ENCODE measurements at regions not wholly inside any gene's neighbourhood (a gene's known extent, or its start where the extent isn't known, plus 50 kb on each side); places are given as distances from the start of the nearest gene placed in this dataset.

GRCh38 chr13:48891586-48891985 is 84.1 kb upstream of the FNDC3A start:
- DNase-seq (ENCODE audit: extremely low read depth, low read depth): no peak
- TF ChIP-seq, protein P1, sequence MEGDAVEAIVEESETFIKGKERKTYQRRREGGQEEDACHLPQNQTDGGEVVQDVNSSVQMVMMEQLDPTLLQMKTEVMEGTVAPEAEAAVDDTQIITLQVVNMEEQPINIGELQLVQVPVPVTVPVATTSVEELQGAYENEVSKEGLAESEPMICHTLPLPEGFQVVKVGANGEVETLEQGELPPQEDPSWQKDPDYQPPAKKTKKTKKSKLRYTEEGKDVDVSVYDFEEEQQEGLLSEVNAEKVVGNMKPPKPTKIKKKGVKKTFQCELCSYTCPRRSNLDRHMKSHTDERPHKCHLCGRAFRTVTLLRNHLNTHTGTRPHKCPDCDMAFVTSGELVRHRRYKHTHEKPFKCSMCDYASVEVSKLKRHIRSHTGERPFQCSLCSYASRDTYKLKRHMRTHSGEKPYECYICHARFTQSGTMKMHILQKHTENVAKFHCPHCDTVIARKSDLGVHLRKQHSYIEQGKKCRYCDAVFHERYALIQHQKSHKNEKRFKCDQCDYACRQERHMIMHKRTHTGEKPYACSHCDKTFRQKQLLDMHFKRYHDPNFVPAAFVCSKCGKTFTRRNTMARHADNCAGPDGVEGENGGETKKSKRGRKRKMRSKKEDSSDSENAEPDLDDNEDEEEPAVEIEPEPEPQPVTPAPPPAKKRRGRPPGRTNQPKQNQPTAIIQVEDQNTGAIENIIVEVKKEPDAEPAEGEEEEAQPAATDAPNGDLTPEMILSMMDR (IDR thresholded peaks at IDR 0.05; ENCODE audit: low read depth, low read length, missing control alignments): no peak
- H3K4me3 ChIP-seq (replicated peaks; ENCODE audit: low read depth, low read length): no peak overlapping the region

GRCh38 chr13:48892053-48892687 is 83.5 kb upstream of the FNDC3A start:
- no peak for DNase-seq (ENCODE audit: extremely low read depth, low read depth)
- H3K4me3 ChIP-seq (replicated peaks; ENCODE audit: low read depth, low read length): no peak overlapping the region
- TF ChIP-seq, protein P1 (IDR thresholded peaks at IDR 0.05; ENCODE audit: low read depth, low read length, missing control alignments): no peak

DNA sequence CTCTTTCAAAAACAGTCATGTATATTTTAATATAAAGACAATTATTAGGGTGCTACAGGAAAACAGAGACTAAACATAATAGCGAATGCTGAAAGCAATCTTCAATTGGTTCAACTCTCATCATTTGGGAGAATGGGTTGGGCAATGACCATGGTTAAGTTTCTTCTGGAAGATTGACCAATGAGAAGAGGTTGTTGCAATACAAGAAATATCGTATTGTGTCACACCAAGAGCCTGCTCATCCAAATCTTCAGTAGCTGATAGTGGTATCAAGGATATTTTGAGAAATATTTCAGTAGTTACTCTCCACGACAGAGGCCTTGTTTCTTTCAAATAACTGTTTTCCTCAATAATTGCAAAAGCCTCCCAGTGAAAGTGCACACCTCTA is 83.0 kb upstream of the FNDC3A start:
- H3K4me3 ChIP-seq (replicated peaks; ENCODE audit: low read depth, low read length): no peak overlapping the region
- no peak for DNase-seq (ENCODE audit: extremely low read depth, low read depth)
- TF ChIP-seq, protein P1 (IDR thresholded peaks at IDR 0.05; ENCODE audit: low read depth, low read length, missing control alignments): no peak

- no peak for DNase-seq (ENCODE audit: extremely low read depth, low read depth)
- H3K4me3 ChIP-seq (replicated peaks; ENCODE audit: low read depth, low read length): no peak overlapping the region
- TF ChIP-seq, protein P1 (IDR thresholded peaks at IDR 0.05; ENCODE audit: low read depth, low read length, missing control alignments): no peak
Observed at GRCh38 chr13:48896312-48896711, 79.4 kb upstream of the FNDC3A start.

GRCh38 chr13:48901781-48902180 is 73.9 kb upstream of the FNDC3A start:
- H3K4me3 ChIP-seq (replicated peaks; ENCODE audit: low read depth, low read length): no peak overlapping the region
- TF ChIP-seq, protein P1 (IDR thresholded peaks at IDR 0.05; ENCODE audit: low read depth, low read length, missing control alignments): no peak
- DNase-seq (ENCODE audit: extremely low read depth, low read depth): no peak

- H3K4me3 ChIP-seq (replicated peaks; ENCODE audit: low read depth, low read length): no peak overlapping the region
- DNase-seq (ENCODE audit: extremely low read depth, low read depth): no peak
- TF ChIP-seq, protein P1 (IDR thresholded peaks at IDR 0.05; ENCODE audit: low read depth, low read length, missing control alignments): no peak
Observed at GRCh38 chr13:48902368-48902767, 73.3 kb upstream of the FNDC3A start.

Measured in HFF-Myc (cell line).